ENCODE measurements at regions not wholly inside any gene's neighbourhood (a gene's known extent, or its start where the extent isn't known, plus 50 kb on each side); places are given as distances from the start of the nearest gene placed in this dataset.
"Not testable (repeated sequence)": the region's sequence is repeated elsewhere in the genome, so short reads cannot be mapped to it uniquely, and the experiment has no call there.

DNA sequence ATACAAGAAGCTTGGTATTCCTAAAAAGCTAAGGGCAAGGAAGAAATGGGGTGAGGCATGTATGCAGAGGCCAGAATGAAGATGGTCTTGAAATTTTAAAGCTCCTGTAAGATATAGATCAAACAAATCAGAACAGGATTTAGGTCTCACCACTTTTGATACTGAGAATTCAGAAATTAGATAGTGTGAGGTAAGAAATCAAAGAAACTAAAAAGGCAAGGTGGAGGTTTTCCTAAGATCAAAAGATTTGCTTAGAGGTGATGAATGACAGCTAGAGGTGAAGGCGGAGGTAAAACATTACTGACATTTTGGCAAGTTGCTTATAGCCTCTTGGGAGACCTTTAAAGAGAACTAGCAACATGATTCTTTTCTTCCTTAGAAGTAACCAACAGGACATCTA lies 225.2 kb upstream of the SGK1 start:
- no peaks in the 10 kb centered on the region for H3K9me3 ChIP-seq (ENCODE audit: insufficient read depth, low read depth)
- no peak overlapping the region for H2AFZ ChIP-seq
- no peak overlapping the region for H3K4me2 ChIP-seq
- H3K27me3 ChIP-seq (ENCODE audit: insufficient read depth, low read depth): no peaks in the 10 kb centered on the region
- CTCF ChIA-PET: no interaction called here
- no peaks in the 10 kb centered on the region for H3K9me2 ChIP-seq (ENCODE audit: insufficient read depth)
- BruUV-seq (replicated peaks): no TSS peak
- H3K4me3 ChIP-seq: no peak overlapping the region
- POLR2A ChIA-PET (ENCODE audit: unreplicated experiment): no interaction called here
- no peak for DNase-seq
- TF ChIP-seq, protein P1, sequence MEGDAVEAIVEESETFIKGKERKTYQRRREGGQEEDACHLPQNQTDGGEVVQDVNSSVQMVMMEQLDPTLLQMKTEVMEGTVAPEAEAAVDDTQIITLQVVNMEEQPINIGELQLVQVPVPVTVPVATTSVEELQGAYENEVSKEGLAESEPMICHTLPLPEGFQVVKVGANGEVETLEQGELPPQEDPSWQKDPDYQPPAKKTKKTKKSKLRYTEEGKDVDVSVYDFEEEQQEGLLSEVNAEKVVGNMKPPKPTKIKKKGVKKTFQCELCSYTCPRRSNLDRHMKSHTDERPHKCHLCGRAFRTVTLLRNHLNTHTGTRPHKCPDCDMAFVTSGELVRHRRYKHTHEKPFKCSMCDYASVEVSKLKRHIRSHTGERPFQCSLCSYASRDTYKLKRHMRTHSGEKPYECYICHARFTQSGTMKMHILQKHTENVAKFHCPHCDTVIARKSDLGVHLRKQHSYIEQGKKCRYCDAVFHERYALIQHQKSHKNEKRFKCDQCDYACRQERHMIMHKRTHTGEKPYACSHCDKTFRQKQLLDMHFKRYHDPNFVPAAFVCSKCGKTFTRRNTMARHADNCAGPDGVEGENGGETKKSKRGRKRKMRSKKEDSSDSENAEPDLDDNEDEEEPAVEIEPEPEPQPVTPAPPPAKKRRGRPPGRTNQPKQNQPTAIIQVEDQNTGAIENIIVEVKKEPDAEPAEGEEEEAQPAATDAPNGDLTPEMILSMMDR (conservative IDR thresholded peaks at IDR 0.05): no peak
- TF ChIP-seq EZH2 (IDR thresholded peaks at IDR 0.05; ENCODE audit: low read depth): no peak
- H3K79me2 ChIP-seq (ENCODE audit: low read depth): no peaks in the 10 kb centered on the region
- H3K36me3 ChIP-seq (ENCODE audit: low read depth): no peaks in the 10 kb centered on the region
- peaks cover under 1% of the 10 kb centered on the region; the same call in 1 of the 2 replicates for H3F3A ChIP-seq (ENCODE audit: insufficient read depth, low read depth)
- peaks cover 7% of the 10 kb centered on the region; the same call in 1 of the 2 replicates for H3K4me1 ChIP-seq (replicated peaks; ENCODE audit: insufficient read depth)
- intact Hi-C loops (cut with micrococcal nuclease; ENCODE audit: unreplicated experiment): no loop called here
- no peaks in the 10 kb centered on the region for H4K20me1 ChIP-seq (ENCODE audit: insufficient read depth)
- H3K27ac ChIP-seq: no peak overlapping the region

DNA sequence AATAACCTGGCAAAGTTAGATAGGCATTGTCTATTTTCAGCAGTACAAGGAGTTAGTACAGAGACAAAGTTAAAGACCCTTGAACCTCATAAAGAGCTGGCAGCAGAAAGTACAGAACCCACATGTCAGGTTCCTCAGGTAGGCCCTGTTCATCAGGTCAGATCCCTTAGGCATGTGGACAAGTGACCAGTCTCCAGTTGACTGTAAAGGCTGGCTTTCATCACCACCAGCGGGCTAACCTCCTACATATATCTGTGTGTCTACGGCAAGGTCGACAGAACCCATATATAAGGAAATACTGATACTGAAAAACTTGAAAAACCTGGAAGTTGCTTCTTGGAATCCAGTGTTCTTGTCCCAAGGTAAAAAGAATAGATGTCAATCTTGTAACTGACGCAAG lies 223.1 kb upstream of the SGK1 start:
- Histone ChIP-seq H3K36me3 (ENCODE audit: low read depth) (no peaks in the 10 kb centered on the region), H3K4me2 (no peak overlapping the region), H4K20me1 (ENCODE audit: insufficient read depth) (no peaks in the 10 kb centered on the region), H3F3A (ENCODE audit: insufficient read depth, low read depth) (peaks cover 16% of the 10 kb centered on the region; the same call in 1 of the 2 replicates), H3K27ac (no peak overlapping the region), H3K9me3 (ENCODE audit: insufficient read depth, low read depth) (no peaks in the 10 kb centered on the region), H3K4me3 (no peak overlapping the region), H3K79me2 (ENCODE audit: low read depth) (no peaks in the 10 kb centered on the region), H3K4me1 (replicated peaks; ENCODE audit: insufficient read depth) (peaks cover 23% of the 10 kb centered on the region), H2AFZ (no peak overlapping the region), H3K27me3 (ENCODE audit: insufficient read depth, low read depth) (no peaks in the 10 kb centered on the region), H3K9me2 (ENCODE audit: insufficient read depth) (no peaks in the 10 kb centered on the region)
- no peak for DNase-seq
- BruUV-seq (replicated peaks): no TSS peak
- intact Hi-C loops (cut with micrococcal nuclease; ENCODE audit: unreplicated experiment): no loop called here
- POLR2A ChIA-PET (ENCODE audit: unreplicated experiment): no interaction called here
- CTCF ChIA-PET: interaction anchor here (0.6 kb wide), 1 partner anchor 85 kb away, joined by 3 read pairs; no protein-coding TSS in a partner anchor
- no peak for TF ChIP-seq EZH2 (IDR thresholded peaks at IDR 0.05; ENCODE audit: low read depth)
- TF ChIP-seq, protein P1 (conservative IDR thresholded peaks at IDR 0.05): no peak

DNA sequence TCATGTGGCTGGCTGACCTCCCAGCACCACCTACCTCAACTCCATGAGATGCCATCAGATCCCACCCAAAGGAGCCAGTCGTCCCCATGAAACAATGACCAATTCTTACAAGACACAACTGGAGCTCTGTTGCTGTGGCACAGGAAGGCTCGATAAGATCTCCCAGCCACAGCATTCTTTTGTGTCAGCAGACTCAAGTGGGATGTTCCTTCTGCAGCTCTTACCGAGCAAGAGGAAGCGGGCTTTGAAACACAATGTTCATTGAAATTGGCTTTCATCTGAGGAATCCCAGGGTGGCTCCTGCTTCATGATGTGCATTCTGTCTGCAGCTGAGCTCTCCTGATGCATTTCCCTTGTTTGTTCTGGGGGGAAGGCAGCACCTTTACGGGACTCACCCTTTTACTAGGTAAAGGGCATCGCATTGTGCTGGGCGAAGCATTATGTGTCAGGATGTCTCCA lies 222.0 kb upstream of the SGK1 start:
- Histone ChIP-seq H3K27me3 (ENCODE audit: insufficient read depth, low read depth) (no peaks in the 10 kb centered on the region), H3K4me2 (no peak overlapping the region), H2AFZ (no peak overlapping the region), H3K36me3 (ENCODE audit: low read depth) (no peaks in the 10 kb centered on the region), H4K20me1 (ENCODE audit: insufficient read depth) (no peaks in the 10 kb centered on the region), H3F3A (ENCODE audit: insufficient read depth, low read depth) (peaks cover 16% of the 10 kb centered on the region; the same call in 1 of the 2 replicates), H3K4me3 (no peak overlapping the region), H3K9me3 (ENCODE audit: insufficient read depth, low read depth) (no peaks in the 10 kb centered on the region), H3K9me2 (ENCODE audit: insufficient read depth) (no peaks in the 10 kb centered on the region), H3K27ac (no peak overlapping the region), H3K79me2 (ENCODE audit: low read depth) (no peaks in the 10 kb centered on the region), H3K4me1 (replicated peaks; ENCODE audit: insufficient read depth) (peaks cover 22% of the 10 kb centered on the region)
- intact Hi-C loops (cut with micrococcal nuclease; ENCODE audit: unreplicated experiment): loop anchor here (5.0 to 10.0 kb wide), 4 partner anchors 102 to 285 kb away; no protein-coding TSS in a partner anchor
- TF ChIP-seq, protein P1 (conservative IDR thresholded peaks at IDR 0.05): no peak
- no peak for TF ChIP-seq EZH2 (IDR thresholded peaks at IDR 0.05; ENCODE audit: low read depth)
- DNase-seq: peak in 1 of 2 experiments; percentile 51
- ChIA-PET POLR2A (ENCODE audit: unreplicated experiment) (no interaction called here), CTCF (interaction anchor here (0.6 to 0.8 kb wide), 2 partner anchors 123 to 283 kb away, joined by 3 read pairs; no protein-coding TSS in a partner anchor)
- no TSS peak for BruUV-seq (replicated peaks)

DNA sequence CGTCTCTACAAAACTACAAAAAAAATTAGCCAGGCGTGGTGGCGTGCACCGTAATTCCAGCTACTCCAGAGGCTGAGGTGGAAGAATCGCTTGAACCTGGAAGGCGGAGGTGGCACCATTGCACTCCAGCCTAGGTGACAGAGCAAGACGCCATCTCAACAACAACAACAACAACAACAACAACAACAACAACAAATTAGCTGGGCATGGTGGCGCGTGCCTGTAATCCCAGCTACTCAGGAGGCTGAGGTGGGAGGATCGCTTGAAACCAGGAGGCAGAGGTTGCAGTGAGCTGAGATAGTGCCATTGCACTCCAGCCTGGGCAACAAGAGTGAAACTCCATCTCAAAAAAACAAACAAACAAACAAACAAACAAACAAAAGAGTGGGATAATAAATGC lies 219.9 kb upstream of the SGK1 start:
- H3K9me3 ChIP-seq (ENCODE audit: insufficient read depth, low read depth); H3K79me2 ChIP-seq (ENCODE audit: low read depth); H4K20me1 ChIP-seq (ENCODE audit: insufficient read depth); H3K9me2 ChIP-seq (ENCODE audit: insufficient read depth); H3K27me3 ChIP-seq (ENCODE audit: insufficient read depth, low read depth); H2AFZ ChIP-seq; DNase-seq; H3K36me3 ChIP-seq (ENCODE audit: low read depth); CTCF ChIA-PET; H3K4me3 ChIP-seq: not testable (repeated sequence)
- Histone ChIP-seq H3K27ac (peak overlapping the region; percentile 72), H3K4me1 (replicated peaks; ENCODE audit: insufficient read depth) (peaks cover 23% of the 10 kb centered on the region), H3K4me2 (peak overlapping the region; percentile 29), H3F3A (ENCODE audit: insufficient read depth, low read depth) (peaks cover 16% of the 10 kb centered on the region; the same call in 1 of the 2 replicates)
- POLR2A ChIA-PET (ENCODE audit: unreplicated experiment): interaction anchor here (0.5 kb wide), 1 partner anchor 284 kb away, joined by 6 read pairs; no protein-coding TSS in a partner anchor
- TSS peak; percentile 66 for BruUV-seq (replicated peaks)
- intact Hi-C loops (cut with micrococcal nuclease; ENCODE audit: unreplicated experiment): loop anchor here (1.0 to 10.0 kb wide), 5 partner anchors 105 to 363 kb away; no protein-coding TSS in a partner anchor
